Smooth muscle cell of the brain vasculature (primary cell): ENCODE measurements at regions not wholly inside any gene's neighbourhood (a gene's known extent, or its start where the extent isn't known, plus 50 kb on each side); places are given as distances from the start of the nearest gene placed in this dataset.

Experiments
- DNase-seq: peaks from one replicate; pipeline ENCODE4 v3.0.0-alpha.2; 2012; ENCODE audit warnings: low read depth, low spot score

DNA sequence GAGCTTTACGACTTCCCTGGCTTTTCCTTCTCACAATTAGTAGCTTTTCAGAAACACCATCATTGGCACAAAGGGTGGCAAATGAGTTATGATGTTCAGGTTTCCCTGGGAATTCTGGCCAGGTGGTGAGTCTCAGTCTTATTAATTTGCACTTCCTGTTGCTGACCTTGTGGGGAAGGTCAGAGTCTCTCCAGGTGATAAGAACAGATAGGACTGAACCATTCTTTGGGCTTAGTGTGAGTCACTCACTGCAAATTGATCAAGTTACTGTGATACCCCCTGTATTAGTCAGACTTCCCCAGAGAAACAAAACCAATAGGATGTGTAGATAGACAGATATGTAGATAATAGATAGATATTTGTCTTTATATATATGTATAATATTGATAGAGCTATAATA is 53.8 kb upstream of the RANBP3L start:
- no peak for DNase-seq

DNA sequence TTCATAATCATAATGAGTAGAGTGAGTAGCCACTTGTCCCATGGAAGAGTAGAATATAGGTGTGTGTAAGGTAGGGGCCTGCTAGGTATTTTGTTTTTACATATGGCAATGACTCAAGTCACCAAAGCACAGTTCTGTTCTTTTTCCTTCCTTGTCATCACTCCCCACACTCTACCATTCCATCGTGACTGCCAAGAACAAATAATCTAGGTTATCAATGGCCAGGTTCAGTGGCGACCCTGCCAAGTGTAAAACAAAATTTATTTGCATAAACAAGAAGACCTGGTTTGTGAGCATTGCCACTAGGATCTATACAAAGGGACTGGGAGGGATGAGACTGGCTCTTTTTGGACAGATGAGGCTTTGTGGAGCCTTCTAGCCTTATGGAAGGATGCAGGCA is 55.2 kb upstream of the RANBP3L start:
- DNase-seq: no peak

DNA sequence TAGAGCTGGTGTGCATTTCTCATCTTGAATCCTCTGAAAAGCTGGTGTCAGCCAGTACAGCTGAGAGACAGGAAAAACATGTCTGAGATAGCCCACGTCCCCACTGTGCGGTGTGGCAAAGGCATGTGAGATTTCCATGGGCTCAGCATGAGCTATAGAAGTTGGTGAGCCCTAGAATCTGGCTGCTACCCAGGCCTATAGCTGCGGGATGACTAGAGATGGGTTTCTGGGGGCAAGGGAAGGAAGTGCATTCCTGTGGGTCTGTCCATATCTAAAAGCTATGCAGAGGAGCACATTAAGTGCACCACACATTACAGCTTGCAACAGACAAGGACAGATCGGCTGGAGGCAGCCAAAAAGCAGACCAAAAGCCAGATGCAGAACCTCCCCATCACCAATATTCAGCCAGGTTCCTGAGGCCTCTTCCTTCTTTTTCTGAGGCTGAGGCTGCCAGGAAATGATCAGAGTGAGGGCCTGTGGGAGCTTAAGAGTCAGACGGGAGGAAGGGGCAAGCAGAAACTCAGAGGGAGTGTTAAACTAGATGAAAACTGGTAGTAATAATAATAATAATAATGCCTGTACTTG is 55.8 kb upstream of the RANBP3L start:
- peak; percentile 57 for DNase-seq

DNA sequence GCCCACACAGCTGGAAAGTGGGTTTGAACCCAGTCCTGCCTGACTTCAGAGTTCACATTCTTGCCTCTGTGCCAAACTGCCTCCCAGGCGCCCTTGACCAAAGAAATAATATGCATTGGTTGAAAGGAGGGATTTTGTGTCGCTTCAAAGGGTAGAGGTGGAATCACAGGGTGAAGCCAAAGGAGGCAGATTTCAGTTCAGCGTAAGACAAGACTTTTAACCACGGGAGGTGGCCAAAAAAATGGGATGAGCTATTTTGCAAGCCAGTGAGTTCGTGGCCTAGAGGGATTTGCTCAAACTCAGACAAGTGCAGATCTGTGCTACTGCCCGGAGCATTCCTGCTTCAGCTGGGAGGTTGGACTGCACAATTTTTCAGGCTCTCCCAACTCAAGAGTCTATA is 57.6 kb upstream of the RANBP3L start:
- DNase-seq: peak; percentile 70

DNA sequence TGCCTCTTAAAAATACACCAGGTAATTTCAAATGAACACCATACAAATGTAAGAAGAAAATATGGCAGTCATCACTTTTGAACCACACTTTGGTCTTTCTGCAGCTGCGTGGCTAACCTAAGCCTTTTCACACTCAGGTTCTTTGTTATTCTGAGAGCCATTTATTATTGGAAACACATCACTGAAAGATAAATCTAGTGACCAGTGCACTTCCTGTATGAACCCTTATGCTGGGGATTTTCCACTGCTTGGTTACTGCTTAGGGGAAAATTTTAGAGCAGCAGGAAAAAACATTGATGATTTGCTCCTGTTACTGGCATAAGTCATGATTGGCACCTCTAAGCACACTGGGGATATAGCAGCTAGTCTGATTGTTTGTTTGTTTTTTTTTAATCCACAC is 58.6 kb upstream of the RANBP3L start:
- DNase-seq: no peak

DNA sequence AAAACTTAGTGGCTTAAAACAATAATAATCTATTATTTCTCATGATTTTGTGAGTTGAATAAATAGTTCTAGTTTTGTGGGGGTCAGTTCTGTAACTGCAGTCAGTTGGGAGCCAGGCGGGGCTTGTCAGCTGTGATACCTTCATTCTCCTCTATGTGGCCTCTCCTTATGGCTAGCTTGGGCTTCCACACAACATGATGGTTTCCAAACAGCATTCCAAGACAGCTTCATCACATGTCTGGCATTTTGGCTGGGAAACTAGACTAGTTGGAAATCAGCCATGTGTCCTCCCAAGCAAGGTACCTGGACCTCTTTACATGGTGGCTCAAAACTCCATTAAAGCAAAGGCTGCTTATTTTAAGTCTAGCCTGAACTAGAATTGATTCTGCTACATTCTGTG is 61.4 kb upstream of the RANBP3L start:
- DNase-seq: no peak

DNA sequence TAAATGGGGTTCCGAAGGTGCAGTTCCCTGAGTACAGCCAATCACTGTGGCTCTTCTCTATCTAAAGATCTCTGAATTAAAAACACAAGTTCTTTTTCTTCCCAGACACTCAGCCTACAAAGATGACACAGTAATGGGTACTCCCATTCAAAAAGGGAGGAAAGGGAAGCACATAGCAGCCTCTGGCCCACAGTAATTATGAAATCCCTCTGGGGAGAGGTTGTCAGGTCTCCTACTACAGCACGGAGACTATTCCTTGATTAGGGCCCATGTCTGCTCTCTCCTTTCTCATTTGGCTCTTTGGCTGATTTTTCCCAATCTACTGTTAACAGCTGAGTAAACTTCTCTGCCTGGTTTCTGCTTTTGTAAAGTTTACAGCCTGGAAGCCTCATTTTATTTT is 62.0 kb upstream of the RANBP3L start:
- no peak for DNase-seq

DNA sequence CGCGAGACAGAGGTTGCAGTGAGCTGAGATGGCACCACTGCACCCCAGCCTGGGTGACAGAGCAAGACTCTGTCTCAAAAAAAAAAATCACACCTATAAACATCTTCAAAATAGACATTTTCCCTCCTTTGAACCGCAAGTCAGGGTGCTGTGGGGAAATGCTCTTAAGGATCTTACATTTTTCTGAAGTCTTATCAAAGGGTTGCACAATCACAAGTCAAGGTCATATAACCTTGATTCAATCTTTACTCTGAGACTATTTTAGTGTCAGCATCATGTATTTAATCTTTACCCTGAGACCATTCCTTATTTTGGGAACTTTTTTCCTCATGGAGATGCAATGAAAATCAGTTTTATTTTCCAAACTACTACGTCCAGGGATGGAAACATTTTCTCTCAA is 62.8 kb upstream of the RANBP3L start:
- DNase-seq: no peak

DNA sequence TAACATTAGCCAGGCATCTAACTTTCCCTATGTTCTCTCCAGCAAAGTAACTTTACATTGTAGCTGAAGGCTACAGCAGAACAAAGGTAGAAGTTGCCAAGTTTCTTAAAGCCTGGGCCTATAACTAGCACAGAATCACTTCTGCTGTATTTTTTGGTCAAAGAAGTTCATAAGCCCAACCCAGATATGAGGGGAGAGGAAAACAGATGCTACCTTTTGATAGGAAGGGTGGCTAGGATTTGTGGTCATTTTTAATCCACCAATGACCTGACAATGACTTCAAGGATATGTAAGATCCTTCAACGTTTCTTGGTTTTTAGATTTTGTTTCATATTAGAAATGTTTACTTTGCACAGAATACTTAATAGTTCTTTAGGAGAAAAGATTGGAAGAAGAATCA is 64.2 kb upstream of the RANBP3L start:
- no peak for DNase-seq

DNA sequence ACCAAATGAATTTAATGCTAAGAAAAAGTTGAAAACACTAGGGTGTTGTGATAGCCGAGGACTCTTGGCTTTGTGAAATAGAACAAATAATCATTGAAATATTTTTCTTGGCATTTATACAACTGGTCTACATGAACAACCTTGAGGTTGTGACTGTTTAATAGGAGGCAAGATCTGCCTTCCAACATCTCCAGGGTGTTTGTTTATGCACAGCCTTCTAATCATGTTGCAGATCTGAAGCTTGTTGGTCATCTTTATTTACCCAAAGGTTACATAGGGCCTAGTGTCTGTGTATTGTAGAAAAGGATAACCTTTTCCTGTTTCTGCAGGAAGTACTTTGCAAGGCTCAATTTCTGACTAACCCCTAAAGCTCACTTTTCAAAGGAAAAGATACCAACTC is 65.2 kb upstream of the RANBP3L start:
- DNase-seq: no peak

DNA sequence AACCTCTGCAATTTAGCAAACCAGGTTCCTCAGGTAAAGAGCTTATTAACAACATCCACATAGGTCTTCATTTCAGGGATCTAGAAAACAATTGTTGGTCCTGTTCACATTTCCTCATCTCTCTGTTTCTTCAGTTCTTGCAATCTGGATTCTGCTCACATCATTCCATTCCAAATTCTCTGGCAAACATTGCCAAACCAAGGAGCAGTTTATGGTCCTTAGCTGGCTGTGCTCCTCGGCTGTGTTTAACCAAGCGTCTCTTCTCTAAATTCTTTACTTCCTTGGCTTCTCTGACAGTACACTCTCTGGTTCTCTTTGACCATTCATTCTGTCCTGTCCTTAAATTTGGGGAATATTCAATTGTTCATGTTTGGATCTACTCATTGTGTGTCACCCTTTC is 65.8 kb upstream of the RANBP3L start:
- no peak for DNase-seq

DNA sequence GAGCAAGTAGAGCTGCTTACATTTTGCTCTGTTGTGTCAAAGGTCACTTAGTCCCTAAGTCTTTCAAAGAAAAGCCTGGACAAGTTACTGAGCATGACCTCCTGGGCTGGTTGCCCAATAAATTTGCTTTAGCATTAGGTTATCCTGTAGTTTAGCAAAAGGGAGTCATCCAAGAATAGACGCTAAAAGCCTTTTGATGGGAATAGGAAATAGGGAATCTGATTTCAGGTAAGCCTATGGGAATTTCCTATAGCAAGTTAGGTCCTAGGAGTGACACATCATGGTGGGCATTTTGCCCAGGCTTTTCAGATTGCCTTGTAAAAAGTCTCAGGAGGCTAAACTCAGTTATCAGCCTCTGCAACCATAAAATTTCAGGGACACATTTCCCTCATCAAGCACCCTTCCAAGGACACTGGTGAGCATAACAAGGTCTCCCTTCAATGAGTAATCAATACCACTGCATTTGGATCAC is 67.6 kb upstream of the RANBP3L start:
- DNase-seq: no peak

DNA sequence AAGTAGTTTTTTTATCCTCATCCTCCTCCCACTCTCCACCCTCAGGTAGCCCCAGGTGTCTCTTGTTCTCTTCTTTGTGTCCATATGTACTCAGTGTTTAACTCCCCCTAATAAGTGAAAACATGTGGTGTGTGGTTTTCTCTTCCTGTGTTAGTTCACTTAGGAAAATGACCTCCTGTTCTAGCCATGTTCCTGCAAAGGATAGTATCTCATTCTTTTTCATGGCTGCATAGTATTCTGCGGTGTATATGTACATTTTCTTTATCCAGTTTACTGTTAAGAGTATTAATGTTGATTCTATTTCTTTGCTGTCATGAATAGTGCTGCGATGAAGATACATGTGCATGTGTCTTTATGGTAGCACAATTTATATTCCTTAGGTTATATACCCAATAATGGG is 68.4 kb upstream of the RANBP3L start:
- no peak for DNase-seq

DNA sequence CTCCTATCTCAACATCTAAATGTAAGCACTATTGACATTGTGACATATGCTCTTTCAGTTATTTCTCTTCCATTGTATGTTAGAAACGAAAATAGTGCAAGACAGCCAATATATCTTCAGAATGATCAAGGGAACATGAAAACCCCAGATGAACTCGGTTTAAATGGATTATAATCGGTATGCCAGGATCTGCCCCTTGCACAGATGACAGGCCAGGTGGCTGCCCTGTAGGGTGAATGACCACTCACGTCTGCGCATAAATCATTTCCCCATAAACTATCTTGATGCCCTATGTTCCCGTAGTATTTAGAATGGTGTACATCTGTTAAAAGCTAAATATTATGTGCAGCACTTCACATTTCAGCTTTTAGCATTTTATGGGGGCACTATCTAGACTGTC is 69.7 kb upstream of the RANBP3L start:
- DNase-seq: no peak

DNA sequence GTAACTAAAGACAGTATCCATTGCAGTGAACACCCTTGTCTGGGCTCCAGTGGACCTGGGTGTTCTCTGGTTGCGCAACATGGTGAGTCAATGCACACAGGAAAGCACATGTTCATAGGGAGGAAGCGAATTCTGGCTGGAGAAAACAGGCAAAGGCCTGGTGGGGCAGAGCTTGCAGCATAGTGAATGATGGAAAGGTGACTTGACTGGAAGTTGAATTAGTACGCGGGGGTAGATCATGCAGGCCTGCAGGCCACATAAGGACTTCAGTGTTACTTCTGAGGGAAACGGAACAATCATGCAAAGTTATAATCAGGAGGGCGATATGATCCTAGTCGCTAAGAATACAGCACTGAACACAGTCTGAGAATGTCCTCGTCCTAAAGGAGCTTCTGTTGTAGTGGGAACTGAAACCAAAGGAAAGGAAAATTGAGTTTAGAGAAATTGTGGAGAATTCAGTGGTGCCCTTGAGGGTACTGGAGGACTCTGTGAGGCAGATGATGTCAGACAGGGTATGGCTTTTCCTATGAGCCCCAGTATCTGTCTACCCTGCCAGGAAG is 71.9 kb upstream of the RANBP3L start:
- DNase-seq: no peak

DNA sequence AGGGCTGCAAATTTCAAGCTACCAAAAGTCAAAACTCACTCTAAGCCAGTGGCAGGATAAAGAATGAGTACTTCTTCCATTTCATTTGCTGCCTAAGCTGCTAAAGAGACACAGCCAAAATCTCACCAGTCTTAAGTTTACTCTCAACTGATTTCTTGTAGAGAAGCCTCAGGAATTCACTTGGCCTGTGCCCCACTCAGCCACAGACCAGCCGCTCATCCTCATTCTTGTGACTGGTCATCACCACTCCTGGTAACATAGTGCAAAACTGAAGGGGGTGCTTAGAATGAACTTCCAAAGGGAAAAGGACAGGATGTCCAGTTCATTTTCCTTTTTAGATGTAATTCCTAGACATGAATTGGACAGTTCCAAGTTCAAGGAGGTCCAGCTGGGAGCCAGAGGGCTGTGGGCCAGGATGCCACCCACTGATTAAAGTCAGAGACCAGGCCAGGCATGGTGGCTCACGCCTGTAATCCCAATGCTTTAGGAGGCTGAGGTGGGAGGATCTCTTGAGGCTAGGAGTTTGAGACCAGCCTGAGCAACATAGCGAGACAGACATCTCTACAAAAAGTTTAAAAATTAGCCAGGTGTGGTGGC is 72.7 kb upstream of the RANBP3L start:
- DNase-seq: no peak

DNA sequence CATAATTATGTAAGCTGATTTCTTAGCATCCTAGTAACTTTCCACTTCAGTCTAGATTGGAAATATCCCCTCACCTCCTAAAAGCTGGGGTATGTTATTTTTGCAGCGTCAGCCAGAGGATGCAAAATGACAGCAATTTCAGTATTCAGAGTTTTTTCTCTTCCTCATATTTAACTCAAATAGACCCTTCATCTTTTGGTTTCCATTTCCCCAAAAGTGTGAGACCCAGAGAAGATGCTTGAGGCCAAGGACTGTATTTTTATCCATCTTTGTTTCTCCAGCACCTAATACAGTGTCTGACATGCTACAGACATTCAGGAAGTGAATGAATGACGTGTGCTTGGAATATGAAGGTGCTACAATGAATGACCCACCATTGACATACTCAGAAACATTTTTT is 75.5 kb upstream of the RANBP3L start:
- no peak for DNase-seq

DNA sequence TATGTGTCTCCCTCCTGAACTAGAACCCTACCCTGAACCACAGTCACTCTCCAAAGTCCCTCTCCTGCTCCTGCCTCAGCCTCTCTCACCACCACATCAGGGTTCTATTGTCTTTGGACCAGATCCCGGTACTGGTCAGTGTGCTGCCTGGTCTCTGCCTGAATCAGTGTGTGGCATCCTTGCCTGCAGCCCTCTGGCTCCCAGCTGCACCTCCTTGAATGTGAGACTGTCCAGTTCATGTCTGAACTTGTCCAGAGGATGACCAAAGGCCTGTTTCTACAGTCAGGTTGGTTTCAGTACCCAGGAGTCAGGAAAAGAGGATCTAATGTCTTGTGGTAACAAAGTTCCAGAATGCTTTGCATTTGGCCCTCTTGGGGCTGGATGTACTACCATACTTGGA is 76.8 kb upstream of the RANBP3L start:
- DNase-seq: no peak

DNA sequence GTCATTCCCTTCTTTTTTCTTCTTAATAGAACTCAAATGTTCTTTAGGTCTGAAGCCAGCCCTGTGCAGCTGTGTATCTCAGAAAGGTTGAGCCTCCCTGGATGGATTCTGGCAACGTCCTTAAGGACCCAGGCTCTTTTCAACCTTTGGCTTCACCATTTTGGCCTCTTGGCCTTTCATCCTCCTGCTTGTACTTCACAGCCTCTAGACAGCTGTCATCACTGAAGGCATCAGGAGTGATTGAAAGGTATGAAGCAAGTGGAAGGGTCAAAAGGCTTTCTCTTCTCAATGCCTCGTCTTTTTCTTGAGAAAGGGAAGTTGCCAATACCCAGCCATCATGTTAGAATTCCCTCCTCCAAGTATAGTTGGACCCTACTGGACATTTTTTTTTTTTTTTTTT is 81.2 kb upstream of the RANBP3L start:
- no peak for DNase-seq

DNA sequence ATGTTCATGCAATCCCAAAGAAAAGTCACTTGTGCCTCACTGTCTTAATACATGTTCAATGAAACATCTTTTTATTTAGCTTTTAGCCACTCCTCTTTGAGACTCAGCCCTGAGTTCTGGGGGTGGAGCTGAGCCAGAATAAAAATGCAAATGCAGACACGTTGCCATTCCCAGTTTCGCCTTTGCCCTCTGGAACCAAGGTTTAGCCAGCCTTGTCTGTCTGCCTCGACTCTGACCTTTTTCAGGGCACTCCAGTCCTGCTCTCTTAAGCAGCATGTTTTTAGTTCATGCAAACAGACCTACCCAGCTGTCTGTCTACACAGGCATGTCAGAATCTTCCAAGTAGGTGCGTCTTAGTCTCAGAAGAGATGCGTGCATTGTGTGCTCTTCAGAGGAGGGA is 82.2 kb upstream of the RANBP3L start:
- DNase-seq: no peak

DNA sequence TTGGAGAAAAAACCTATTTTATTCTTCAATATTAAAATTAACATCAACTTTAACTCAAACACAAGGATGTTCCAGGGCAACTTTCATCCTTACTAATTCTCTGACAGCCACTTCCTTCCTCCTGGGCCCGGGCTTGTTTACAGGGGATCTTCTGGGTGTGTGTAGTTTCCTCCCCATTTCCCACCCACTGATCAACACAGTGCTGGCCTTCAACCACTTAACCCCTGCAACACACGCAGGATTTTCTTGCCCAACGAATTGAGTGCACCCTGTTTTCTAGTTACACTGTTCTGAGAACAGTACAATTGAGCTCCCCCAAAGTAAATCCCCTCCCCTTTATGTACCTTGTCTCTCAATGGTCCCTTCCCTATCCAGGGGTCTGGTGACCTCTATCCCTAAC is 83.1 kb upstream of the RANBP3L start:
- DNase-seq: no peak

DNA sequence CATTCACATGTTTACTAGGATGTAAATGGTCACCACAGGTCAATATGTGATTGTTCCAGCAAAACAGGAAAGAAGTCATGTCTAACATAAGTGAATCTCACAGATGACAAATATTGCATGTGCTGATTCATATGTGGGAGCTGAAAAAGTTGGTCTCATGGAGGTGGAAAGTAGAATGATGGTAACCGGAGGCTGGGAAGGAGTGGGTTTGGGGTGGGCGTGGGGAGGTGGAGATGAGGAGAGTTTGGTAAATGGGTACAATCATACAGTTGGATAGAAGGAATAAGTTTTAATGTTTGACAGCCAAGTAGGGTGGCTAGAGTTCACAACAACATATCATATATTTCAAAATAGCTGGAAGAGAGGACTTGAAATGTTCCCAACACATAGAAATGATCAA is 83.8 kb upstream of the RANBP3L start:
- no peak for DNase-seq

DNA sequence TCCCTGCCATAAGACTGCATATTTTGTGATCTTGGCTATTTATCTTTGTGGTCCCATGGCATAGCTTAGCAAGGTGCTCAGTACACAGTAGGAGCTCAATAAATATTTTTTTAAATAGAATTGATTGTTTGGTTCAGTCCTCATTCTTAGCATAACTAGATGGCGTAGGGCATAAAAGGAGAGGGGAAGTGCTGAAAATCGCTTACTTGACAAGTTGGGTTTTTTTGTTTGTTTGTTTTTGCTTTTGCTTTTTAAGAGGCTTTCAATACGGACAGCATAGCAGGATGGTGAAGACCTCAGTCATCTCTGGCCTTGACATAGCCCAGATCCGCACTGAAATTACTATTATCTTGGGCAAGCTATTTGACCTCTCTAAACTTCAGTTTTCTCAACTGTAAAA is 86.6 kb upstream of the RANBP3L start:
- DNase-seq: no peak

DNA sequence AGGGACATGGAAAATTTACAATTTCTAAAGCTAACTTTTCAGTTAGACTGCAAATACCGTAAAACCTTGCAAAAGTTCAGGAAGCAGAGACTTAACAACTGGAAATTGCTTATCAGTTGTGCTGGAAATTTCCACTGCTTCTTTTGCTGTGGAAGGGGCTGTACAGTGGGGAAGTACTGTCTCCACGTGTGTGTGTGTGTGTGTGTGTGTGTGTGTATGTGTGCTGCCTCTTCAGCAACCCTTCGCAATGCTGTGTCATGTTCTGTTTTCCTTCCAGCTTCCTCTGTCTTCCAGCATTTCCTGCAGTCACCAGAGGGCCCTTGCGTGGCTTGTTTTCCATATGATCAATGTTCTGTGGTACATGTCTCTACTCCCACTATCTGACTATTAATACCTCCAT is 87.5 kb upstream of the RANBP3L start:
- DNase-seq: no peak
